Mononuclear cell (primary cell): ENCODE measurements at regions not wholly inside any gene's neighbourhood (a gene's known extent, or its start where the extent isn't known, plus 50 kb on each side); places are given as distances from the start of the nearest gene placed in this dataset.
"Not testable (repeated sequence)": the region's sequence is repeated elsewhere in the genome, so short reads cannot be mapped to it uniquely, and the experiment has no call there.

Experiments
- H3K27me3 ChIP-seq: 2 replicates; pipeline ENCODE4 v1.6.0; 2011; ENCODE audit warnings: low read length, control low read depth; ENCODE audit not compliant: insufficient read depth
- H3K4me1 ChIP-seq: 2 replicates; pipeline ENCODE4 v1.5.1; 2011; ENCODE audit warnings: mild to moderate bottlenecking, low read length, control low read depth; ENCODE audit not compliant: insufficient read depth
- H3K4me3 ChIP-seq: 2 replicates; pipeline ENCODE4 v1.5.1; 2011; ENCODE audit warnings: mild to moderate bottlenecking, low read length, moderate library complexity
- H3K9me3 ChIP-seq: 2 replicates; pipeline ENCODE4 v1.5.1; 2011; ENCODE audit warnings: low read depth, mild to moderate bottlenecking, control low read depth, low read length

GRCh38 chr2:216984937-216985336, 125.1 kb upstream of the TNP1 start:
- no peaks in the 10 kb centered on the region for H3K9me3 ChIP-seq
- H3K27me3 ChIP-seq: no peaks in the 10 kb centered on the region
- no peak overlapping the region for H3K4me3 ChIP-seq
- no peaks in the 10 kb centered on the region for H3K4me1 ChIP-seq

GRCh38 chr2:216981951-216982350, 122.1 kb upstream of the TNP1 start:
- not testable (repeated sequence) for H3K9me3 ChIP-seq, H3K4me3 ChIP-seq, H3K4me1 ChIP-seq, H3K27me3 ChIP-seq

DNA sequence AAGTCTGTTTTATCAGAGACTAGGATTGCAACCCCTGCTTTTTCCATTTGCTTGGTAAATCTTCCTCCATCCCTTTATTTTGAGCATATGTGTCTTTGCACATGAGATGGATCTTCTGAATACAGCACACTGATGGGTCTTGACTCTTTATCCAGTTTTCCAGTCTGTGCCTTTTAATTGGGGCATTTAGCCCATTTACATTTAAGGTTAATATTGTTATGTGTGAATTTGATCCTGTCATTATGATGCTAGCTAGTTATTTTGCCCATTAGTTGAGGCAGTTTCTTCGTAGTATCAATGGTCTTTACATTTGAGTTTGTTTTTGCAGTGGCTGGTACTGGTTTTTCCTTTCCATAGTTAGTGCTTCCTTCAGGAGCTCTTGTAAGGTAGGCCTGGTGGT, 120.6 kb upstream of the TNP1 start:
- H3K27me3 ChIP-seq, H3K4me3 ChIP-seq, H3K9me3 ChIP-seq, H3K4me1 ChIP-seq: not testable (repeated sequence)

DNA sequence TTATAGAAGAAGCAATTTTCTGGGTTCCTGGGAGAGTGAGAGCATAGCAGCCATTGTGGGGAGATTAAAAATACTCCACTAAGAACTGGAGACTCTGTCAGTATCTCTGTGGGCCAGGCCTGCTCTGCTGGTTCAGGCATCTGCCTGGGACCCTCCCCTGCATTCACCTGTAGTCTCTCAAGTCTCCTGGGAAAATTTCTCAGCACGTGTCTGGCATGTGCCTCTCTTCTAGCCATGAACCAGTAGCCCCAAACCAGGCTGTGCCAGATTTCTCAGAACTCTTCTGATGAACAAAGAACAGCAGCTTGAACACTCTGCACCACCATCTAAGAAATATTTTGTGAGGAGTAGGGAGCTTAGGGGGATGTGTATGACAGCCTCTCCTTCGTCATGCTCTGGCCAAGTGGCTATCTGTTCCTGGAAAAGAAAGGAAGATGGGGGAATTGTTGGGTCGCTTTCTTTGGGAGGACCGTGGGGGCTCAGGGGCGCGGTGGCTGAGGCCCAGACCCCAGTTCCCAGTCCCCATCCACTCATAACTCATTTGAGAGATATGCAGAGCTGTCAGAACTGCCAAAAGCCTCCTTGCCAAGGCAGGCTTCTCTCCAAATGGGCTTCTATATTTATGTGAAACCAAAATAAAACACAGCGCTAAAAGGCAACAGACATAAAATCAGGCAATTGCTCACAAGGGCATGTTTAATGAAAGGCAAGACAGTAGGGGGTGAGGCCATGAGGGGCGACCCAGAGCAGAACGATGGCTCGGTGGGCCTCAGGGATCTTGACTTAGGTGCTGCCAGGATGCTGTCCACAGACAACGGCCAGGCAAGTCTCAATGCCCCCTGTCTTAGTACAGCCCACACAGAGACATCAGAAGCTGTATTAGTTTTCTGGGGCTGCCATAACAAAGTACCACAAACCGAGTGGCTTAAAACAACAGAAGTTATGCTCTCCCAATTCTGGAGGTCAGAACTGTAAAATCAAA, 114.7 kb upstream of the TNP1 start:
- no peaks in the 10 kb centered on the region for H3K27me3 ChIP-seq
- no peak overlapping the region for H3K4me3 ChIP-seq
- H3K9me3 ChIP-seq: no peaks in the 10 kb centered on the region
- no peaks in the 10 kb centered on the region for H3K4me1 ChIP-seq

DNA sequence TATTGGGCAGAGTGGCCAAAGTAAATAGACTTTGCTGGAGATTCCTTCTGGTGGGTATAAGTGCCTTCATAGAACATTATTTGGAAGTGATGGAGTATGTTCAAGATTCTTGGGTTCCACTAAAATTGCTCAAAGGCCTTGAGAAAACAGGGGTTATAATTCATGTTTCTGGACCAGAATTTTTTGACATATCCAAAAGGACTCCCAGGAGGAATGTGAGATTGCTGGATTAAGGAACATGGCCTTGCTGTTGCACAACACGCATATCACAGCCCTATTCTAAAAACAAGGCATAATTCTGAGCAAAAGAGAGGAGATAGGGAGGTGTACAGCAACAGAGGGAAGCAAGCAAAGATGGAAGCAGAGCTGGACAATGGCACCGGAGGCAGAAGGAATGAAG, 111.7 kb upstream of the TNP1 start:
- H3K9me3 ChIP-seq: no peaks in the 10 kb centered on the region

GRCh38 chr2:216970359-216970915, 110.6 kb upstream of the TNP1 start:
- H3K27me3 ChIP-seq: no peaks in the 10 kb centered on the region
- H3K4me1 ChIP-seq: no peaks in the 10 kb centered on the region
- H3K4me3 ChIP-seq: no peak overlapping the region
- H3K9me3 ChIP-seq: no peaks in the 10 kb centered on the region

More for the DNA sequence above, 111.7 kb upstream of the TNP1 start:
- Histone ChIP-seq H3K4me3 (no peak overlapping the region), H3K4me1 (no peaks in the 10 kb centered on the region), H3K27me3 (no peaks in the 10 kb centered on the region)

- H3K4me1 ChIP-seq: no peaks in the 10 kb centered on the region
- no peak overlapping the region for H3K4me3 ChIP-seq
- H3K27me3 ChIP-seq: no peaks in the 10 kb centered on the region
- H3K9me3 ChIP-seq: no peaks in the 10 kb centered on the region
These were observed 108.0 kb upstream of the TNP1 start for GRCh38 chr2:216967889-216968288.

- H3K4me3 ChIP-seq: no peak overlapping the region
These were observed 100.9 kb upstream of the TNP1 start for GRCh38 chr2:216960671-216961268.

DNA sequence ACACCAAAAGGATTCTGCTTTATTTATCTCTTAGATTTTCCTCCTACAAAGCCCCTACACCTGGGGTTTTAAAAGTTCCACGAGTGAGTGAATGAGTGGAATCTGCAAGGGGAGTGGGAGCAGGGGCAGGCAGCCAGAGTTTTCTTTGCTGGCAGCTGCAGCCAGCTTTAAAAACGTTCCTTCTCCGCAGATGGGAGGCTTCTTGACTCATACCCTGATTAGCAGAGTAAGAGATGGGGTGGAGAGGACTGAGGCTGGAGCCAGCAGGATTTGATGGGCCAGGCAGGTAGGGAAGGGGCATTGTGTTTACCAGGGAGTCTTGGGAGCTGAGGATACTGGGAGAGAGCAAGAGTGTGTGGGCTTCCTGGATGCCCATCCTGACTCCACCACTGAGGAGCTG, 99.6 kb upstream of the TNP1 start:
- Histone ChIP-seq H3K4me3 (no peak overlapping the region), H3K27me3 (no peaks in the 10 kb centered on the region)

More at GRCh38 chr2:216960671-216961268, 100.9 kb upstream of the TNP1 start:
- no peaks in the 10 kb centered on the region for H3K9me3 ChIP-seq
- H3K4me1 ChIP-seq: no peaks in the 10 kb centered on the region
- H3K27me3 ChIP-seq: no peaks in the 10 kb centered on the region

DNA sequence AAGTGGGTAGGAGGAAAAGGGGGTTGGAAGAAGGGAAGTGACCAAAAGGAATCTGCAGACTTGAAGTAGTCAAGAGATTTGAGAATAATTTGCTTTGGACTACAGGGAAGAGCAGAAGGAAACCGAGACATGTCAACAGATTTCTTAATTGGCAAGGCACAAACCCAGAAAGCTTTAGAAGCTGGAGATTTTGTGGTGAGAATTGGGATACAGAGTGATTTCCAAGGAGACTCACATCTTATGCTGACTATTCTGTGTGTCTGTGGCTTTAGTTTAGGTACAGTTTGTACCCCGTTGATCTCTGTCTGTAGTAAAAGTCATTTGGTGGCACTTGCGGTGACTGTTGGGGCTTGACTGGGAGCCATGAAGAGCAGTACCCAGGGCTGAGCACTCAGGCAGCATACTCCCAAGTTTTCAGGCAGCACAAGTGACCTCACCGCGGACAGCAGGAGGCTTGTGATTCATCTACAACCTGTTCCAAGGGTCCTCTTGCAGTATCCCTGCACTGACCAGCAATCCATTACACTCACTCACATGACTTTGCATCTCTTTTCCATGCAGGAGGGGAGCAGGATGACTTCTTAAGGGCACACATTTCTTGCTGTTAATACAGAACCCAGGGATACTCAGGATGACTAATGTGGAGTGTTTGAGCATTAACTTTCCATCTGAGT, 97.1 kb upstream of the TNP1 start:
- Histone ChIP-seq H3K9me3 (peaks cover 7% of the 10 kb centered on the region), H3K4me1 (no peaks in the 10 kb centered on the region), H3K27me3 (no peaks in the 10 kb centered on the region), H3K4me3 (no peak overlapping the region)

More for the DNA sequence above, 99.6 kb upstream of the TNP1 start:
- H3K9me3 ChIP-seq: peaks cover 7% of the 10 kb centered on the region
- H3K4me1 ChIP-seq: no peaks in the 10 kb centered on the region

- no peaks in the 10 kb centered on the region for H3K4me1 ChIP-seq
- H3K4me3 ChIP-seq: no peak overlapping the region
- no peaks in the 10 kb centered on the region for H3K27me3 ChIP-seq
- H3K9me3 ChIP-seq: peaks cover 7% of the 10 kb centered on the region
These were observed 91.3 kb upstream of the TNP1 start for GRCh38 chr2:216951171-216951570.

GRCh38 chr2:216950547-216950946, 90.7 kb upstream of the TNP1 start:
- no peaks in the 10 kb centered on the region for H3K4me1 ChIP-seq

GRCh38 chr2:216949700-216950413, 90.0 kb upstream of the TNP1 start:
- Histone ChIP-seq H3K27me3 (no peaks in the 10 kb centered on the region), H3K4me3 (no peak overlapping the region), H3K9me3 (peaks cover 4% of the 10 kb centered on the region), H3K4me1 (no peaks in the 10 kb centered on the region)

More at GRCh38 chr2:216950547-216950946, 90.7 kb upstream of the TNP1 start:
- Histone ChIP-seq H3K9me3 (peaks cover 7% of the 10 kb centered on the region), H3K4me3 (no peak overlapping the region), H3K27me3 (no peaks in the 10 kb centered on the region)

DNA sequence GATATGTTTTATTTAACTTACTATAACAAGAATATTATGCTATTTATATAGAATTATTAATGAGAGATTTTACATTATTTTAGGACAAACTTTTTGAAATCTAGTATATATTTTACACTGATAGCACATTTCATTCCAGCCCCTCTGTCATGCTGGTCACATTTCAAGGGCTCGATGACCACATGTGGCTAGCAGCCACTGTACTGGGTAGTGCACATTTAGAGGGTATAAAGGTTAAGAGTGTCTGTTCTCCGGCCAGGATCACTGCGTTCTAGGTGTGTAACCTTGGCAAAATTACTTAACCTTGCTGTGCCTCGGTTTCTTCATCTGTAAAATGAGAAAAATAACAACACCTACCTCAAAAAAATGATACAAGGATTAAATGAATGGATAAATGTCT, 87.2 kb upstream of the TNP1 start:
- no peak overlapping the region for H3K4me3 ChIP-seq
- H3K9me3 ChIP-seq: no peaks in the 10 kb centered on the region
- H3K4me1 ChIP-seq: no peaks in the 10 kb centered on the region
- H3K27me3 ChIP-seq: no peaks in the 10 kb centered on the region
